Cerebellar cortex (tissue), 1 donor: ENCODE measurements at regions not wholly inside any gene's neighbourhood (a gene's known extent, or its start where the extent isn't known, plus 50 kb on each side); places are given as distances from the start of the nearest gene placed in this dataset.

Experiments
- DNase-seq: peaks from one replicate; pipeline ENCODE4 v3.0.0-alpha.2; 2015; ENCODE audit warnings: low spot score

DNA sequence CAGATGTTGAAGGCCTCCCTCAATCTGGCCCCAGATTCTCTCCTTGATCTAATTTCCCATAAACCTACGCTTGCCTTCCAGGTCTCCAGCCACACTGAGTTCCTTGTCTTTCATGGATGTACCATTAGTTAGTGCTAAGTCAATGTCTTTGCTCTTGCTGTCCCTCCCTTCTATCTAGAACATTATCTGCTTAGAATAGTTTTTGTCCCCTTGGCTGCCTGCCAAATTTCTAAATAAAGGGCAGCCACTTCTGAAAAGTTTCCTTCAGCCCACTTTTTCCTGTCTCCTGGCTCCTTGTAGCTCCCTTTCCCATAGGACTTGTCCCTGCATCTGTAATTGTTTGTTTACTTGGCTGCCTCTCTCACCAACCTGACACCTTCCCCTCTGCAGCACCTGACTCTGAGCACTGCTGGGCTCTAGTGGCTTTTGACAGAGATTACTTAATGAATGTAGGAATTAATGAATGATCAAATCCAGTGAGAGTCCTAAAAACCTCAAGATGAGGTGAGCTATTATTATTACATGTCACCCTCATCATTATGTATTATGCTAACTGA is 58.3 kb downstream of the CXCL12 start:
- DNase-seq, result no peak

DNA sequence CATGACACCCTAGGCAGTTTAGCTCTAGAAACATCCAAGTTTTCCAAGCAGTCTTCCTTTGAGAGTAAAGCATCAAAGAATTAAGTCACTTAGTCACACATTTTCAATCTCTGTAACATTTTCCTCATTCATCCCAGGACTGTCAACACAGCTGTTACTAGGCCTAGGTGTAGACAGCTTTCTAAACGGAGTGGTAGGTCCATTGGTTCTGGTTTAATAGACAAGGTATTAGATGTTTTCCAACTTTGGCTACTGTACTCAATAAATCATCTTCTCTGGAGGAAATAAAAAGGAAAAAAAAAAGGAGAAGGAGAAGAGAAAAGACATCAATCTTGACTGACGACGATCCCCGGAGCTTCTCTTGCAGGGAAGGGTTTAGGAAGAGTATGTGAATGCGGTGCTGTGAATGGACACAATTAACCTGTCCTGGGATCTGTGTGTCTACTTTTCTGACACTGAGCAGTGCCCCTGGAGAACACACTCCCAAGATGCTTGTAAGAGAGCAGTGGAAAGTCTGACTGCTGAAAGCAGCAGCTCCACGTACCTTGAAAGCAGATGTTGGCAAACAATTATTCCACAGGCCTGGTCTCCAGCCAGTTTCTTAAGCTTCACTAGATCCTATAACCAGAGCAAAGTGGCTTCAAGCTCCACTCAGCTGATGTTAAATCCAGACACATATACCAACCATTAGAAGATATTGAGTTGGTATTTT is 59.1 kb downstream of the CXCL12 start:
- no peak for DNase-seq

DNA sequence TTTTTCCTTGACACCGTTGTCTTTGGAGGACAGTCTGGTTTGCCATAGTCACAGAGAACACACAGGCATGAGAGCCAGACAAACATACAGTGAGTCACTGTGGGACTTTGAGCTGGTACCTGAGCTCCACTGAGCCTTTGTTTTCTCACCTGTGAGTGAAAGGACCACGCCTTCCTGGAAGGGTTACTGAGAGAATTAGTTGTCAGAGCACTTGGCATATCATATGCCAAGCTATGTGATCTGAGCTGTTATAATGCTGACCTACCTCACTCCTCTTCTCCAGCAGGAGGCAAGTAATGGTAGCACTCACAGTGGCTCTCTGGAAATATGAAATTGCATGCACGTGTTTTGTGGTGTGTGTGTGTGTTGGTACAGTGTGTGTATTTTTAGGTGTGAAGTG is 59.7 kb downstream of the CXCL12 start:
- no peak for DNase-seq

DNA sequence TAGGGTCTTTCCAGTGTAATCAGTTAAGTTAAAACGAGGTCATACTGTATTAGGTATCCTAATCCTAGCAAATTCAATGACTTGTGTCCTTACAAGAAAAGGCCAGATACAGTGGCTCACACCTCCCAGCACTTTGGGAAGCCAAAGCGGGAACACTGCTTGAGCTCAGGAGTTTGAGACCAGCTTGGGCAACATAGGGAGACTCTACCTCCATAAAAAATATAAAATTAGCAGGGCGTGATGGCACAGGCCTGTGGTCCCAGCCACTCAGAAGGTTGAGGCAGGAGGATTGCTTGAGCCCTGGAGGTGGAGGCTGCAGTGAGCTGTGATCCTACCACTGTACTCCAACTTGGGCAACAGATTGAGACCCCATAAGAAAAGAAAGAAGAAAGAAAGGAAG is 61.1 kb downstream of the CXCL12 start:
- no peak for DNase-seq

DNA sequence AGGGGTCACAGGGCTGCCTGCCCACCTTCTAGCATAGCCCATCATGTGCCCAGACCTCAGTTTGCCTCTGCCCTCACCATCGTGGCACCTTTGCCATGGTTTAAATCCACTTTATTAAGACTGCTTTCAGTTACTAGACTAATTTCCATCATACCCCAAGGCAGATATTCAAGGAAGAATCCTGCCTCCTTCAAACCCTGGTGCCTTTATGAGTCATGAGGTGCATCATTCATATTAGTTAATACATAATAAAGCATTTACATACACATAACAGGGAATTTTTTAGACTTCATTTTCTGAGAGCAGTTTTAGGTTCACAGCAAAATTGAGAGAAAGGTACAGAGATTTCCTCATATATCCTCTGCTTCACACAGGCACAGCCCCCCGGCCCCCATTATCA is 62.8 kb downstream of the CXCL12 start:
- DNase-seq, result no peak

DNA sequence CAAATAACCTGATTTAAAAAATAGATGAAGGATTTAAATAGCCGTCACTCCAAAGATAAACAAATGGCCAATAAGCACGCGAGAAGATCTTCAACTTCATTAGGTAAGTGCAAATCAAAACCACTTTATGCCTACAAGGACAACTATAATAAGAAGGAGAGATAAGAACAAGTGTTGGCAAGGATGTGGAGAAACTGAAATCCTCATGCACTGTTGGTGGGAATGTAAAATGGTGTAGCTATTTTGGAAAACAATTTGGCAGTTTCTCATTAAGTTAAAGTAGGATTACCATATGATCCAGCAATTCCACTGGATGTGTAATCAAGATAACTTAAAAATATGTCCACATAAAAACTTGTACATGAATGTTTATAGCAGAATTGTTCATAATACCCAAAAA is 64.1 kb downstream of the CXCL12 start:
- no peak for DNase-seq

DNA sequence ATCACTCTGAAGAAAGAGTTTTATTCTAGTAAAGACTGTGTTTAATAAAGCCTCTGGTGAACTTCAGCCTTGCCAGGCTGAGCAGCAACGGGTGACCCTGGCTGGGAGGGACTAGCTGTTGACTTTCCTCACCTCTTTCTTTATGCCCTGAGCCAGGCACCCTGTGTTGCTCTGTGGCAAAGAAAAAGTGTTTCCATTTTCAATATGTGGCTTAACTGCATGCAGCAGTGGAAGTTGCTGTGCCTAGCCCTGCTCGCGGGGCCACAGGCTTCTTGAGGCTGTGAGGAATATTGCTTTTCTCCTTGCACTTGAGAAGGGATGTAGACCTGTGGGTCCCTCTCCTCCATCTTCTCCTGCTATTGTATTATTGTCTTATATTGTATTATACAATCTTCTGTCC is 67.0 kb downstream of the CXCL12 start:
- no peak for DNase-seq

DNA sequence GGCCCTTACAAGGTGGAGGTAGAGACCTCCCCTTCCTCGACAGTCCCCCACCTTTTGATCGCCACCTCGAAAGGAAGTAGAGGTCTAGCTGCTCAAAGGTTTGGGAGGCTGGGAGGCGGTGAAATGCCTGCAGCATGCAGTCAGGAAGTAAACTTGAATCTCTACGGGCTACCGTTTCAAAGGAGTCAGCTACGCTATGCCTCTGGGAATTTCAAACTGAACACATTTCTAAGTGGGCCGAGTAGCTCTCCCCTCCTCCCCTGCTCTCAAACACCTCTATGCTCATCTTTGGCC is 68.0 kb downstream of the CXCL12 start:
- DNase-seq, result no peak

DNA sequence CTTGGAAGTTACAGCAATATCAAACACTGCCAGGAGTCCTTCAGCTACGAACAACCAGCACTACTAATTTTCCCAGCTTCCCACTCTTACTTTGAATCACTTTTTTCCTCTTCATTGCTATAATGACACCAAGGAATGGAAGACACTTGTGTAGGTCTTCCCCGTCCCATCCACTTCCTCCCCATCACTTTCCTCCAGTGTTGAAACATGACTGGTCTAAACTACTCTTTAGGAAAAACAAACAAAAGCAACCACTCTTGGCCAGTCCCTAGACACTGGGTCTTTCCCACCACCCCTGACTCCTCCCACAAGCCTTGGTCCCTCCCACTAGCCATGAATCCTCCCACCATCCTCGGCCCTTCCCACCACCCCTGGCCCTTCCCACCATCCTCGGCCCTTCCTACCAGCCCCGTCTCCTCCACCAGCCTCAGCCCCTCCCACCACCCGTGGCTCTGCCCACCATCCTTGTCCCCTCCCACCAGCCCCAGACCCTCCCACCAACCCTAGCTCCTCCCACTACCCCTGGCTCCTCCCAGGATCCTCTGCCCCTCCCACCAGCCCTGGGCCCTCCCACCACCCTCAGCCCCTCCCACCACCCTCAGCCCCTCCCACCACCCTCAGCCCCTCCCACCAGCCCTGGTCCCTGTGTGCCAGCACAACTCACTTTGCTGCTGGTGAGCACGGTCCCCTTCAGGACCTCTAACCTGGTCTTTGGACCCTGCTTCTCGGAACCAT is 68.5 kb downstream of the CXCL12 start:
- DNase-seq, result no peak

DNA sequence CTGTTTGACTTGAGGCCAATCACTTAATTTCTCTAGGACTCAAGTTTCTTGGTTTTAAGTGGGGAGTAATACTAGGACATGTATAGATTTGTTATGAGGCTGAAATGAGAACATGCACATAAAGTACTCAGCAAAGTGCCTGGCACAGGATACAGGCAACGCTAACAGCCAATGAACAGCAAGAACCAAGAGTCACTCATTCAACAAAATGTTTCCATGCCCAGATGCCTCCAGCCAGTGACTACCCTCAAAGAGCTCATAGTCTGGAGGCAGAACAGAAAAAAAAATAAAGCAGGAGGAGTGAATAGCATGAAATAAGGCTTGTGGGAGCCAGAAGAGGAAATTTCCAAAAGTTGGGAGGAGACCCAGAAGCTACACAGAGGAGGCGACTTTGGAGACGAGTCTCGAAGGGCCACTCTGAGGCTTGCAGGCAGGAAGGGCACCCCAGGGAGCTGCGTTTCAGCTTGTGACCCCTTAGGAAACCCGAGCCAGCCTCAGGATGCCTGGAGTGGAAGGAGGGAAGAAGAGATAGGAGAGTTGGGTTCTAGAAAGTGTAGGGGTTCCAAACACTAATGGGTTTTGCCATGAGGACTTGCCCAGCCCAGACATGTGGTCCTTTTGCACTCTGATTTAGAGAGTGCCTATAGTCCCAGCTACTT is 70.0 kb downstream of the CXCL12 start:
- DNase-seq, result no peak

DNA sequence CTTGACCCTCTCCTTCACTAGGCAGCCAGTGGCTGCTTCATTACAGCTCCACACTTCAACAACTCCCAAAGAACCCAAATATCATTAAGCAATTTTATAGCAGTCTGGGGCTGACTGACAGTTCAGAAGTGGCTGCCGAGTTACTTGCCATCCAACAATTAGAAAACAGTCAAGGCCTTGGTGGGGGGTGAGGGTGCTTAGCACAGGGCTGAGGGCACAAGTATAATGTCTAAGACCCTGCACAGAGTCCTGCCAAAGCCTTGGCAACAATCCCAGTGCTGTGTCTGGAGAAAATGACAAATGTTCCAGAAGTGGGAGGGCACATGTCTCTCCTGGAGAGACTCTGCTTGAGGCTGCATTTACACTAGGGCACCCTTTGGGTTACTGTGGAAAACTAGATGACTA is 71.1 kb downstream of the CXCL12 start:
- DNase-seq, result no peak

DNA sequence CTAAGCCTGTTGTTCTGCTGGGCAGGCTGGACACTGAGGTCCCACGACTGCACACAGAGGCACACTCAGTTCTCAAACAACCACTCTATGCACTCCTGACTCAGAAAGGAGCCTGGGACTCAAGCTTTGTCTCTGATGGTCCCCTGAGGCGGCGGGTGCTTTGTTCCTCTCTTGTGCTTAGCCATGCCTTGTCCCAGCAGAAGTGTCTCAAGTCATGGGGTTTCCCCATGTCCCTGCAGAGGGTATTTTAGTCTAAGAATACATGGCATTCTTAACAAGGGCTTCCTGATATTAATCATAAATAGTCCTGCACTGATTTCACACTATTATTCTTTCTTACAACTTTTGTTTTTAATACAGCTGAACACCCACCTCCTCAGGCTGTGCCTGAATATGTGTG is 72.5 kb downstream of the CXCL12 start:
- DNase-seq, result no peak

DNA sequence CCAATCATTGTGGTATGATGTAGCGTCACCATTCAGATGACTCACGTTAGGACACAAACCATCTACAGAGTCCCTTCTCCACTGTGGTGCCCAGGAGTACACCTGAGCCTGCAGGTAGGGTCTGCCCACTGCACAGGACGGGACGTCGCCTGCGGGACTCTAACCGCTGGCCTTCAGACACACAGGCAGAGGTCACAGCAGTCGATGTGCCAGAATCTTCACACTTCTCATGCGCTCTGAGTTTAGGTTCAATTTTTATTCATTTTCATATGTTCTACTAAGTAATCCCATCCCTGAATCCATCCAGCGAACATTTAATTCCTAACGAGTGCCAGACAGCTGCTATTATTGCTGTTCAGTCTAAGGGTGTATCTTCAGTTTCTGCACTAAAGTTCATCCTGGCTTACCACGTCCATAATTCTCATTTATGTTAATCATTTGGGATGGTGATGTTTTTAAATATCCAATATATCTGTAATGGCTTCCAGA is 73.3 kb downstream of the CXCL12 start:
- DNase-seq, result no peak

DNA sequence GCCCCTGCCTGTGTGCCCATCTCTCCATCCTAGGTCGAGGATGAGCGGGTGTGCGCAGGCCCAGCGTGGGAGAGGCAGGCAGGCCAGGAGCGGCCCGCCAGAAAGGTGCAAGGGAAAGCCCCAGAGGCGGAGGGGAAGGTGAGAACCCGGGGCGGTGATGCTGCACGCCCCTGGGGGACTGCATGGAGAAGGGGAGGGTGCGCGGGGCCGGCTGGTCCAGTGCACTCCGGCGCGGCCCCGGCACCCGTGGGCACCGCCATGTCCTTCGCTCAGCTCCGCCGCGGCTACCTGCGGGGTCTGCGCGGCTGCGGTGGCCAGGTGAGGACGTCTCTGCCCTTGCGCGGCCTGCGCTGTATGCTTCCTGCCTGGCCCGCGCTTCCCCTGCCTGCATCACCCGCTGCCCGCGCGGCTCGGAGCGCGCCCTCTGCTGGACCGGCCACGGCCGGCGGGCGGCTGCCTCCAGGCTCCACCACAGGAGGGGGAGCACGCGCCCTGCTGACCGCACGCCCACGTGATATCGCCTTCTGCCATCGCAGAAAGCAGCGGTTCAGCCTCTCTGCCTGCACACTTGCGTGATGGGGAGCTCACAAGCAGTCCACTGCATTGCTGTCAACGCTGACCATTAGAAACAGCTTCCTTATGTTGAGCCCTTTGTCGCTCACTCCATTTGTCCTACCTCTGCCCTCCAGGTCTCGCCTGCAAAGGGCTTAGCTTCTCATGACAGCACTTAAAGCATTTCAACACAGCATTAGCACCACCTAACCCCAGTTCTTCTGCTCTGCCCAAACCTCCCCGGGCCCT is 73.9 kb downstream of the CXCL12 start:
- DNase-seq, result peak; percentile 46

DNA sequence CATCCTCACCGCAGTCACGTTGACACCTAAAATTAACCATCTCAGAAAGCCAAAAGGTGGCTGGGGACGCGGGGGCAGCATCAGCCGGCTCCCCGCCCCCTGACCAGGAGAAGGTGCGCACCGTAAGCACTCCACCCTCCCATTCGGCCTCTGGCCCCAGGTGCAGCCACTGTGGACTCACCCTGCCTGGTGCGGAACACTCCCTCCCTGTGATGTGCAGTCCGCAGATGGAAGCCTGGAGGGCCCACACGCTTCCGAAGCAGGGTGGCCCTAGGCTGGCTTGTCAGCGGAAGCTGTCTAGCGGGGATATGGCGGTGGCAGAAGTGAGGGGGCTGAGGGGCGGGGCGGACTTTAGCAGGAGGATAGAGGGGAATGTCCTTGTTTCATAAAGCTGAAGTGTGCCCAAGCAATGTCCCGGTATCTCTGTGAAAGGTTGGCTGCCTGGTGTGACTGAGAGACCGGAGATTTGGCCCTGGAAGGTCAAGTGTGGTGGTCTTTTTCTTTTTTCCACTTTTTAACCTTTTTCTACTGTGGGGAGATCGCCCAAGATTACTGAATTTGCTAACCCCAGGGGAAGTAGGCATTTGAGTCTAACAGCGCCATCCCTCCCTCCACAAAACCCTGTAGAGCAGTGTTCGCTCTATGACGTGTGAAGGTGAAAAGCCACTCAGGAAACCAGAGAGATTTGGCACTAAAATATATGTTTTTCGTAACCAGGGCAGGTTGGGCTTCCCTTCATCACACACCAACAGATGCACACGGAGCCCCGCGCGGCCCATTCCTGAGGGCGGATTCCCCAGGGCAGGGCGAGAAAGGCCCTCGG is 74.7 kb downstream of the CXCL12 start:
- no peak for DNase-seq

DNA sequence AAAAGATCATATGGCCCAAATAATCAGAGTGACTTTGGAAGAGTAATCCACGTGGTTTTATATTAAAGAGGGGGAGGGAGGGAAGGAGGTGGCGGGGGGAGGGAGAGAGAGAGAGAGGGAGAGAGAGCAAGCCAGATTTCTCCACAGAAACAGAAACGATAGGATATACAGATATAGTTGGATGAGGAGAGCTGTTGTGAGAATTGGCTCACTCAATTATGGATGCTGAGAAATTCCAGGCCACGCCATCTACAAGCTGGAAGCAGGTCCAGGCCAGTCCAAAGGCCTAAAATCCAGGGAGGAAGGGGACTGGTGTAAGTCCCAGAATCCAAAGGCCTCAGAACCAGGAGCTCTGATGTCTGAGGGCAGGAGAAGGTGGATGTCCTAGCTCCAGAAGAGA is 75.5 kb downstream of the CXCL12 start:
- DNase-seq, result no peak

DNA sequence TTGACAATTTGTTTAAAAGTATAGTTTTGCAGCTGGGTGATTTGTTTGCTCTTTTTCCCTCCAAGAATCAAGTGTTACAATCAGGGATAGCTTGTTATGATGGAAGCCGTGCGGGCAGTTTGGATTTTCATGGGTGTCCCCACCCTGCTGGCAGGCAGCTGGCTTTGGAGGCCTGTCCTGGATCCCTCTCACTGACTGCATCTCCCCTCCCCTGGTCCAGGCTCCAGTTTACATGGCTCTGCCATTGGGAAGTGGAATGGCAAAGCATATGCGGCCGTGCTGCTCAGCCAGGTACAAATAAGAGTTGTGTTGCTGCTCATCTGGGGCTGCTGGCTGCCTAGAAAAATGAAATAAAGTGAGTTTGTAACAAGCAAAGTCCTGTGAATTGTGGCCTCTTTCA is 76.0 kb downstream of the CXCL12 start:
- DNase-seq, result no peak

DNA sequence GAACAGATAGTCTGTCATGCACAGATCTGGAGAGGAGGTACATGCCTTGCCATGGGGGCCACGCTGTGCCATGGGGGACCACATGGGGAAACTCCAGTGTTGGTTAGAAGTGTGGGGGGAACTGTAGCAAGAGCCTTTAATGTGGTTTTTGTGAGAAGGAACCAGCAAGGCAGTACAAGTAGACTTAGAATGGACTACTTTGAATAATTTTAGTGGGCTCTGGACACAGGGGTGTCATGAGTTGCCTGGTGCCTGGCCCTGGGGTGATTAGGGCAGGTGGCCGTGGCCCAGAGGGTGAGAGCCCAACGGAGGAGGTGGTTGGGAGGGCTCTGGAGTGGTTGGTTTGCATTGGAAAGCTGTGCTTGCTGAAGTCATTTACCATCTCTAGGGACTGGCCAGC is 77.2 kb downstream of the CXCL12 start:
- DNase-seq, result no peak

DNA sequence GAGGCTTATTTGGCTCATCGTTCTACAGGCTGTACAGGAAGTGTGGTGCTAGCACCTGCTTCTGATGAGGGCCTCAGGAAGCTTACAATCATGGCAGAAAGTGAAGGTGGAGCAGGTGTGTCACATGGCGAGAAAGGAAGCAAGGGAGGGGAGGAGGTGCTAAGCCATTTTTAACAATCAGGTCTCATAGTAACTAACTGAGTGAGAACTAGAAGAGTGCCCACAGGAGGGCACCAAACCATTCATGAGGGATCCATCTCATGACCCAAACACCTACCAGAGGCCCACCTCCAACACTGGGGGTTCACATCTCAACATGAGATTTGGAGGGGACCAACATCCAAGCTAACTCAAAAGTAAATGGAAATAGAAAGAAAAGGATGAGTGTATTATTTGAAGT is 78.1 kb downstream of the CXCL12 start:
- DNase-seq, result no peak

DNA sequence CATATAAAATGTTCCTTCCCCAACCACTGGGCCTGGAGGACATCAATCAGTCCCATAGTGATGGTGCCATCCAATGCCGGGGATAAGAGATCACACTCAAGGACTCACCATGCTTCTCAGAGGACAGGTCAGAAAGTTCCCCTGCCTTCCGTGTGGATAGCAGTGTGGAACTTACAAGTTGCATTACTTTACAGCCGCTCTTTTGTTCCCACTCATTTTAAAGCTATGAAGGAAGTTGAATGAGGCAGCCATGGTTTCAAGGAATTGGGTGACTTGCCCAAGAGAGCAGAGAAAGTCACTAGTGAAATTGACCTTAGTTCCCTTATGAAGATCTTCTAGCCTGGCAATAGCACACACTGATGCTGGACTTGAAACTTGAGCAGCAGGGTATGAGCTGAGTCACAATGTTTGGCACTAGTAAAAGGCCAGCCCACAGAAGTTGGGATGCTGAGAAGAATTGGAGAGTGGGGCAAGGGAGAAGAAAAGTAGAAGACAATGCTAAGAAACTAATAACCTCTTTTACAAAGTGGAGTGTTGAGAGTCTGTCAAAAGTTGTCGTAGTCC is 78.7 kb downstream of the CXCL12 start:
- DNase-seq, result no peak

DNA sequence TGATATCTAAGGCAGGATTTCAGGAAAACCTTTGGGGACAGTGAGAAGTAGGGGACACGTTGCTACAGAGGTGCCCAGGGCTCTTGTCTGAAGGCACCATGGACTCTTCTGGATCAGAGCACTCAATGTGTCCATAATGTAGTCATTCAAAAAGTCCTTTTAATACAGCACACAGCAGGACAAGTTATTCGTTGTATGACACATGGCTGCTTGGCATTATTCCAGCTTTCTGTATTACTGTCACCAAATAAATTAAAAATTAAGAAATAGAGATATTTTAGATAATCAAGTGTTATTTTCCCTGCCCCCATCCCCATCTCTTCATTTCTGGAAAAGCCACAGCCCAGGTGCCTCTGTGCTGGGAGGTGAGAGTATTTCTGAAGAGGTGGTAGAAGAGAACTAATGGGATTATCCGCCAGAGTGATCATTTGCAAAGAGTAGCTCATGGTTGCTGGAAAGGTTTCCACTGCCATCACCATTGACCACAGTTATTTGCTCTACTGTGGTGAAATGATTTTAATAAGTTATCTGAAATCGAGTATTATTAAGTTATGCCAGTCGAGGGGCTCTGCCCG is 83.0 kb downstream of the CXCL12 start:
- no peak for DNase-seq
